Hepatocyte (in vitro differentiated cells): ENCODE measurements at regions not wholly inside any gene's neighbourhood (a gene's known extent, or its start where the extent isn't known, plus 50 kb on each side); places are given as distances from the start of the nearest gene placed in this dataset.

Experiments
- DNase-seq: peaks from one replicate; pipeline ENCODE4 v3.0.0-alpha.2; 2016; ENCODE audit warnings: low spot score
- H2AFZ ChIP-seq: fragments of 200-600 bp; sonication (generic); 2 replicates; pipeline ENCODE4 v1.6.0; 2016; ENCODE audit warnings: antibody characterized with exemption, mild to moderate bottlenecking
- H3K27ac ChIP-seq: fragments of 200-600 bp; sonication (generic); 2 replicates; pipeline ENCODE4 v1.5.1; 2016; ENCODE audit warnings: mild to moderate bottlenecking
- H3K27me3 ChIP-seq: fragments of 200-600 bp; sonication (generic); 2 replicates; pipeline ENCODE4 v1.6.1; 2016
- H3K36me3 ChIP-seq: fragments of 200-600 bp; sonication (generic); replicated peaks from 2 replicates; pipeline ENCODE4 v1.5.1; 2016; ENCODE audit warnings: low read depth; ENCODE audit not compliant: insufficient read depth
- H3K4me1 ChIP-seq: fragments of 200-600 bp; sonication (generic); 2 replicates; pipeline ENCODE4 v1.5.1; 2016; ENCODE audit warnings: mild to moderate bottlenecking, moderate library complexity; ENCODE audit not compliant: insufficient read depth
- H3K4me2 ChIP-seq: fragments of 200-600 bp; sonication (generic); 2 replicates; pipeline ENCODE4 v1.6.0; 2016
- H3K4me3 ChIP-seq: fragments of 200-600 bp; sonication (generic); 2 replicates; pipeline ENCODE4 v1.5.1; 2016; ENCODE audit warnings: mild to moderate bottlenecking
- H3K79me2 ChIP-seq: fragments of 200-600 bp; sonication (generic); 2 replicates; pipeline ENCODE4 v1.6.0; 2017; ENCODE audit warnings: mild to moderate bottlenecking
- H3K9me2 ChIP-seq: fragments of 200-600 bp; sonication (generic); replicated peaks from 2 replicates; pipeline ENCODE4 v1.6.0; 2017; ENCODE audit warnings: mild to moderate bottlenecking; ENCODE audit not compliant: insufficient read depth
- H3K9me3 ChIP-seq: fragments of 200-600 bp; sonication (generic); 2 replicates; pipeline ENCODE4 v1.5.1; 2016; ENCODE audit warnings: low read depth, mild to moderate bottlenecking
- H4K20me1 ChIP-seq: fragments of 200-600 bp; sonication (generic); 2 replicates; pipeline ENCODE4 v1.6.0; 2016; ENCODE audit warnings: mild to moderate bottlenecking; ENCODE audit not compliant: insufficient read depth, poor library complexity, severe bottlenecking
- EZH2 ChIP-seq: fragments of 200-600 bp; sonication (generic); IDR thresholded peaks from 2 replicates; pipeline ENCODE4 v1.6.1; 2016; ENCODE audit warnings: antibody characterized with exemption, mild to moderate bottlenecking, borderline replicate concordance
- EZH2phosphoT487 ChIP-seq: fragments of 200-600 bp; sonication (generic); IDR thresholded peaks from one replicate; pipeline ENCODE4 v1.6.1; 2018; ENCODE audit warnings: antibody characterized with exemption, mild to moderate bottlenecking, low read depth, moderate library complexity; ENCODE audit not compliant: unreplicated experiment, severe bottlenecking
- WGBS: methylation state at CpG from one replicate; pipeline ENCODE4 v1.1.6; 2016; ENCODE audit warnings: low lambda C conversion rate; ENCODE audit errors: missing lambda C conversion rate; 5-methylcytosine and 5-hydroxymethylcytosine counted together
- TF ChIP-seq, protein P1 (sequence below): fragments of 200-600 bp; sonication (generic); IDR thresholded peaks from 2 replicates; pipeline ENCODE4 v1.5.1; 2016; ENCODE audit warnings: antibody characterized with exemption, mild to moderate bottlenecking; ENCODE audit not compliant: poor library complexity

DNA sequence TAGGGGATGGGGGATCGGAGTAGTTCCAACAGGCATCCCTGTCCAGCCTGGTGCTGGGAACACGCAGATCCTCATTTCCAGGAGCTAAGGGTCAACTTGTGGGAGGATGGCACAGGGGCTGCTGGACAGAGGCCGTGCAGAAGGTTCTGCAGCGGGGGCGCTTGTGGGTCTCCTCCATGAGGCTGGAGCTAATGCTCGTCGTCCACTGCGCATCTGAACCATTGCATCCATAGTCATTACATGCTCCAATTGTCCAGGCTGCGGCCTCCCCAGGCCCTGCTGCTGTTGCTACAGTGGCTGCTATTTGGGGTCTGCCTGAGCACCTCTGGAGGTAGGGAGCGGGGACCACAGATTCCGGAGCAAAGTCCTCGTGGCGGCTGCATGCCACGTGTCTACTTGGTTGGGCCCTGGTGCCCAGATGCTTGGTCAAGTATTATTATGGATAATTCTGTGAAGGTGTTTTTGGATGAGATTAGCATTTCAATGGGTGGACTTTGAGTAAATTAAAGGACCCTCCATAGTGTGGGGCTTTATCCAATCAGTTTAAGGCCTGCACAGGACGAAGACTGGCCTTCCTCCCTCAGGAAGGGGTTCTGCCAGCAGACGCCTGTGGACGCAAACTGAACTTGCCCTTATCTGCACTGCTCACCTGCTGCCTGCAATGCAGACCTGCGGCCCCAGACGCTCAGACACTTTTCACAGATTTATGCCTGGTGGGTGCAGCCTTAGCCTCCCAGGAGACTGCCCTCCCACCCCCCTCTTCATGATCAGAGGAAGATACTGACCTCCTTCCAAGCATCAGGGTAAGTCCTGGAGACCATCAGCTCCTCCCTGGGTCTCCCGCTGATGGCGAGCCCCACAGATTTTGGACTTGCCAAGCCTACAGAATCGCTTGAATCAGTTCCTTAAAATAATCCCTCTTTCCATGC is 127.5 kb upstream of the IRX4 start:
- DNase-seq, result no peak

DNA sequence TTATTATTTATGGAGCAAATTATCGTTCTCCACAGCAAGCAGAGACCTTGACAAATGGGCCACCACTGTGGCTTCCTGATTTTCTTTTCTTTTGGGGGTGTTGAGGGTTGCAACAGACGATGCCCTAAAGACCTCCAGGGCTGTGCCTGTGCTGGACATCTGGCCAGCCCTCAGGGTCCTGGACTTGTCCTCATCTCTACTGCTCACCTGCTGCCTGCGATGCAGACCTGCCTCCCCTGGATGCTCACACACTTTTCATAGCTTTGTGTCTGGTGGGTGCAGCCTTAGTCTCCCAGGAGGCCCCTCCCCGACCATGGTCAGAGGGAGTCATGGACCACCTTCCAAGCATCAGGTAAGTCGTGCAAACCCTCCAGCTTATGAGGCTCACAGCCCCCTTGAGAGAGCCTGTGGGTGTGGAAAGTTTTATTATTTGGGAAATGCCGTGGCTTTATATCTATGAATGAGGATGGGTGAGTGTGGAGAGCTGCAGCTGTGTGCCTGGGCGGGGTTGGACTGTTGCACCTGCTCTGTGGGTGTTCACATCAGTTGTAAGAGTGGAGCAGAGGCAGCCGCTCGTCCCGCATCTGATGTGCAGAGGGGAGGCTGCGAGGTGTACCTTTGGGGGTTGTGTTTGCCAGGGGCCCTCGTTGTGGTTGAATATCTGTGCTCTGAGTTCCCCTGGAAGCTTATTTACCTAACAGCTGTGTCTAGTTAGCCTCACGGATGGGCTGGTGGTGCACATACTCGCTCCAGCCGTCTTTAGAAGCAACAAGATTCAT is 126.3 kb upstream of the IRX4 start:
- TF ChIP-seq EZH2phosphoT487 (no peak), EZH2 (no peak)
- TF ChIP-seq, protein P1, sequence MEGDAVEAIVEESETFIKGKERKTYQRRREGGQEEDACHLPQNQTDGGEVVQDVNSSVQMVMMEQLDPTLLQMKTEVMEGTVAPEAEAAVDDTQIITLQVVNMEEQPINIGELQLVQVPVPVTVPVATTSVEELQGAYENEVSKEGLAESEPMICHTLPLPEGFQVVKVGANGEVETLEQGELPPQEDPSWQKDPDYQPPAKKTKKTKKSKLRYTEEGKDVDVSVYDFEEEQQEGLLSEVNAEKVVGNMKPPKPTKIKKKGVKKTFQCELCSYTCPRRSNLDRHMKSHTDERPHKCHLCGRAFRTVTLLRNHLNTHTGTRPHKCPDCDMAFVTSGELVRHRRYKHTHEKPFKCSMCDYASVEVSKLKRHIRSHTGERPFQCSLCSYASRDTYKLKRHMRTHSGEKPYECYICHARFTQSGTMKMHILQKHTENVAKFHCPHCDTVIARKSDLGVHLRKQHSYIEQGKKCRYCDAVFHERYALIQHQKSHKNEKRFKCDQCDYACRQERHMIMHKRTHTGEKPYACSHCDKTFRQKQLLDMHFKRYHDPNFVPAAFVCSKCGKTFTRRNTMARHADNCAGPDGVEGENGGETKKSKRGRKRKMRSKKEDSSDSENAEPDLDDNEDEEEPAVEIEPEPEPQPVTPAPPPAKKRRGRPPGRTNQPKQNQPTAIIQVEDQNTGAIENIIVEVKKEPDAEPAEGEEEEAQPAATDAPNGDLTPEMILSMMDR, result no peak
- no peak overlapping the region for H3K27ac ChIP-seq

More for the DNA sequence above, 127.5 kb upstream of the IRX4 start:
- Histone ChIP-seq H3K27ac (no peak overlapping the region), H3K36me3 (no peaks in the 10 kb centered on the region), H4K20me1 (no peaks in the 10 kb centered on the region), H3K79me2 (no peaks in the 10 kb centered on the region), H3K9me3 (no peaks in the 10 kb centered on the region), H3K27me3 (peaks cover 4% of the 10 kb centered on the region), H3K4me3 (no peak overlapping the region), H2AFZ (no peak overlapping the region), H3K4me1 (no peaks in the 10 kb centered on the region), H3K4me2 (no peak overlapping the region), H3K9me2 (no peaks in the 10 kb centered on the region)
- TF ChIP-seq EZH2phosphoT487 (no peak), EZH2 (no peak)
- TF ChIP-seq, protein P1, result no peak
- WGBS, result 91% methylated on average over 22 of the region's 22 CpGs

DNA sequence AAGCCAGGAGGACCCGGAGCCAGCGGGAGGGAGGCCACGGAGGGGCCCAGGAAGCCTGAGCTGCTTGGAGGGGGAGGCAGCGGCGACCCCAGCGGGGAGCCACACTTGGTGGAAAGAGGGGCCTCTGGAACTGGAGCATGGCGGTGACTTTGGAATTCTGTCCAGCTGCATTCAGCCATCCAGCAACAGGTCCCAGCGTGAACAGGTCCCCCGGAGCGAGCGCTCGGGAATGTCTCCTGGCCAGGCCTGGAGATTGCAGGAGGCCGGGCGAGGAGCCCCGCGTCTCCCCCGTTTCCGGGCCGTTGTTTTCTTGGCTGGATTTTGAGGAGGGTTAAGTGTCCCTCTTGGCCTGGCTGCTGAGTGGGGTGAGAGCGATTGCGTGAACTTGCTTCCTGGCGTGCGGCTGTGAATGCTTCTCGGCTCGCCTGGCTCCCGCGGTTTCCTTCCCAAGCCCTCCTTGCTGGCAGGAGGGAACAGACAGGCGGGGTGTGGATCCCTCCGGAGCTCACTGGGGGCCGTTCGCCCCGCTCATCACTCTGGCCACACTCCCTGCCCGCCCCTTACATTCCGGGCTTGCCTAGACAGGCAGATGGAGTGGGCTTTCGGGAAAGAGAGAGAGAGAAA is 125.3 kb upstream of the IRX4 start:
- Histone ChIP-seq H3K79me2 (no peaks in the 10 kb centered on the region), H3K4me2 (no peak overlapping the region), H3K27me3 (peaks cover 5% of the 10 kb centered on the region), H3K4me3 (no peak overlapping the region), H3K9me2 (no peaks in the 10 kb centered on the region), H2AFZ (no peak overlapping the region), H3K27ac (no peak overlapping the region), H3K4me1 (no peaks in the 10 kb centered on the region), H3K9me3 (no peaks in the 10 kb centered on the region), H4K20me1 (no peaks in the 10 kb centered on the region), H3K36me3 (no peaks in the 10 kb centered on the region)
- 76% methylated on average over 35 of the region's 35 CpGs for WGBS
- TF ChIP-seq EZH2 (no peak), EZH2phosphoT487 (no peak)
- TF ChIP-seq, protein P1, result no peak
- no peak for DNase-seq

More for the DNA sequence above, 126.3 kb upstream of the IRX4 start:
- 68% methylated on average over 15 of the region's 15 CpGs for WGBS
- Histone ChIP-seq H3K9me2 (no peaks in the 10 kb centered on the region), H3K79me2 (no peaks in the 10 kb centered on the region), H3K36me3 (no peaks in the 10 kb centered on the region), H3K4me2 (no peak overlapping the region), H3K4me1 (no peaks in the 10 kb centered on the region), H3K4me3 (no peak overlapping the region), H4K20me1 (no peaks in the 10 kb centered on the region), H3K9me3 (no peaks in the 10 kb centered on the region), H3K27me3 (no peaks in the 10 kb centered on the region), H2AFZ (no peak overlapping the region)
- no peak for DNase-seq
